ENCODE measurements at regions not wholly inside any gene's neighbourhood (a gene's known extent, or its start where the extent isn't known, plus 50 kb on each side); places are given as distances from the start of the nearest gene placed in this dataset.
A peak's percentile ranks its signal among the peaks of the same experiment; 100 is the strongest.
"Not testable (repeated sequence)": the region's sequence is repeated elsewhere in the genome, so short reads cannot be mapped to it uniquely, and the experiment has no call there.

DNA sequence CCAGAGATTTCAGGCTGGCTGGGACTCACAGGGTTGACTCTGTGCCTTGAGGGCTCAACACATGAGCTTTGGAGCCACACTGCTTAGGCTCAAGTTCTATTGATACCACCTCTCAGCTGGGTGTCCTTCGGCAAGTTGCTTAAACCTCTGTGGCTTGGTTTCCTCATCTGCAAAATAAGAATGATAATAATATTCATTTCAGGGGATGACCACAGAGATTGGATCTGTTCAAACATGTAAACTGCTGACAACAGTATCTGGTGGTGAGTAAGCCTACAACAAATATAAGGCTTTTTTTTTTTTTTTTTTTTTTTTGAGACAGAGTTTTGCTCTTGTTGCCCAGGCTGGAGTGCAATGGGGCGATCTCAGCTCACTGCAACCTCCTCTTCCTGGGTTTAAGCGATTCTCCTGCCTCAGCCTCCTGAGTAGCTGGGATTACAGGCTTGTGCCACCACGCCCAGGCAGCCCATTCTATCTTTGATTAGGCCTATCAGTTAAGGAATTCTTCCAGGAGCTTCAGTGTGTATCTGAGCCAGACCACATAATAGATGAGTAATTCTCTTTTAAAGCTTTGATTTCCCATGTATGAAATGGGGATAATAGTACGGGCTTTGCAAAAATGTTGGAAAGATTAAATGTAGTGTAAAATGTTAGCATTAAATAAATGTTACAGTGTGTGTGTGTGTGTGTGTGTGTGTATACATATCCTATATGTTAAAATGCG lies 437.6 kb downstream of the PRDM2 start:
- DNase-seq (ENCODE audit: low spot score): no peak

DNA sequence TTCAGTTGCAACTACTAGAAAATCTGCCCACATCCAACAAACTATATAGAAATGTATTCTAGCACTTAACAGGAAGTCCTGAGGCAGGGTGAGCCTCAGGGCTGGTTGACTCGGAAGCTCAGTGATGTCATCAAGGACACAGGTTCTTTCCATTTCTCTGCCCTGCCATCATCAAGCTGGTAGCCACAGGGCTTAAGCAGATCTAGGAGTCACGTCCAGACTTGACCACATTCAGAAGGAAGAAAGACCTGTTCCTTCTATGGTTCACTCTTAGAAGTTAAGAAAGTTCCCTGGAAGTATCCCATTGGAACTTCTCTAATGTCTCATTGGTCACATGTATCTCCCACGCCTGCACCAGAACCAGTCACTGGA lies 438.1 kb downstream of the PRDM2 start:
- no peak for DNase-seq (ENCODE audit: low spot score)

DNA sequence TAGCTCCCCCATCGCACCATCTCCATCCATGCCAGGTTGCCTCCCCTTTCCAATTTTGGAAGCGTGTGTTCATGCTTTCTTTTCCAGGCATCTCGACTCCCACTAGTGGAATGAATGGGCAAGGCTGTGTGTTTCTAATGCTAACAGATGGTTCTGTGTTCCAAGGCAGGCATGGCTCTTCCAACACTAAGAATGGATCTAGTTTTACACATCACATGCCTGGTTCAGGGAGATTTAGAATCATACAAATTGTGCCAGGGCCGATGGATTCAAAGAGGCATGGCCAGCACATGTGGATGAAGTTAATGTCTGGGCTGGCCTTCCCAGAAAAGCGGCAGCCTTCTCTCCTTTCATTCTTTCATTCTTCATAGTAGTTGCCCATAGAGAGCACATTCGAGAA lies 438.7 kb downstream of the PRDM2 start:
- no peak for DNase-seq (ENCODE audit: low spot score)

DNA sequence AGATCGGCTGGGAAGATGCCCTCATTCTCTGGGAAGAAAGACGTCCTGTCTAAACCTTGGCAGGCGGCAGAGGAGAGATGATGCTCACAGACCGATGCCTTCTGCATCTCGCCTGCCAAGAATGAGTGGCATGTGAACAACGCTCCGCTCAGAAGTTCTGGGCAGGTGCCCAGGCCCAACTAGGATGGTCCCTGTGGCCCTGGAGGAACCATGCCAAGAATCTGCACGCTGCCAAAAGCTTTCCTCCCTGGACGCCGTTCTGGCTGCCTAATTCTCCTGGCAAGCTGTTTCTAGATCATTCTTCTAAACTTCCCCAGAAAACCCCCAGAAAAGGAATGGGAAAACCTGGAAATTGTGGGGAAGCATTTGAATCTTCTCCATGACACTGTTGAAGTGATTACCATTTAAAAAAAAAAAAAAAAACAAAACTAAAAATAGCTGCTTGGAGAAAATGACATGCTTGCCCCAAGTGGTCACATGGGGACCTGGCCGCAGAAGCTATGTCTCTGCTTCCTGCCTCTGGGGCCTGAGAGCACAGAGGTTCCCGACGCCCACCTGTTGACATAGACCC lies 440.9 kb downstream of the PRDM2 start:
- DNase-seq (ENCODE audit: low spot score): peak; percentile 46

DNA sequence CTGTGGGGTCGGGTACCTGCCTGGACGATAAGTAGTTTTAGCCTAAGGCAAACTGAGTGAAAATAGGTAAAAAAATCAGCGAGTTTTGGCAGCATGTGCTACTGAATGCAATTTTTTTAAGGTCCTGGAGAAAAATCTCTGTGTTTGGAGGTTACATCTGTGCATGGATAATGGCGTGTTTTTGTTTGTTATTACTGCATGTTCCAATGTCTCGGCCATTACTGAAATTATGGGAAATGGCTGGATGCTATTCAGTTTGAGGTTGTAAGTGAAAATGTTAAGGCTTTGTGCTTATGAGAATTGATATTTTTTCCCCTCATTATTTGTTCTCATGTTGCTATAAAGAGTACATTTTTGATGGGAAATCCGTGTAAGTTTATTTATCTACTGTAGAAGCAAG lies 441.7 kb downstream of the PRDM2 start:
- no peak for DNase-seq (ENCODE audit: low spot score)

DNA sequence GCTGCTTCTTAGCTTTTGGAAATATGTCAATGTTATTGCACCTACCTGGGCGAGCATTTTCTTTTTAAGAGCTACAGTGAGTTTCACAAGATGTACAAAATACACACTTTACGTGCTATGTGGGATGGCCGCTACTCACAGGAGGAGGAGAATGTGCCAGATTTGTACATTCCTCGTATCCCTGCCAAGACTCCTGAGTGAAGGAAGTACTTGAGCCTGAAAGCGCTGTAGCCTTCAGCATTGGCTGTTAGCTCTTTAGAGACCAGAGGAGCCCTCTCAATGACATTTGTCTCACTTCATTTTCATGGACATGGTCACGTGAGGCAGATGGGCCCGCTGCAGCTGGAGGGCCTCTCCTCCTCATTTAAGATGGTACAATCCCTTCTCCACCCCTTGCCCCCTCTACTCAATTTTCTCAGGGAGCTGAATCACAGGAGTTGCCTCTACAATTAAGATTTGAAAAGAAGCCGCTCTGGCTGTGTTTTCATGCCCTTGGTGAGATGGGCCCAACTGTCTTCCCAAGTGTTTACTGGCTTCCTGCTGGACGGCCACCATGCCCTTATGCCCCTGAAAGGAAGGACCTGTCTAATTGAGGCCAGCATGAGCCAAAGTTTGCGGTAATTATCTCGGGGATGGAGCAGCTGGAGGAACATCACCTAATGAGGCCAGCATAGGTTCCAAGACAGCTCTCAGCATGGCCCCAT lies 442.6 kb downstream of the PRDM2 start:
- no peak for DNase-seq (ENCODE audit: low spot score)

DNA sequence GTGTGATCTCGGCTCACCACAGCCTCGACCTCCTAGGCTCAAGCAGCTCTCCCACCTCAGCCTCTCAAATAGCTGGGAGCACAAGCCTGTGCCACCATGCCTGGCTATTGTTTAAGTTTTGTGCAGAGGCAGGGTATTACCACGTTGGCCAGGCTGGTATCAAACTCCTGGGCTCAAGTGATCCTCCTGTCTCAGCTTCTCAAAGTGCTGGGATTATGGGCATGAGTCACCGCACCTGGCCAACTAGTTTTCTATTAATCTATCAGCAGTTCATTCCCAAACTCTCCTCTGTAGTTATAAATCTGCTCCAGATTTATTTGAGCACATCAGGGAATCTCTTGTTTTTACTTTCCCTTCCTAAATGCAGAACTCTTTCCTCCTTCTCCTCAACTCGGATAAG lies 443.8 kb downstream of the PRDM2 start:
- no peak for DNase-seq (ENCODE audit: low spot score)

DNA sequence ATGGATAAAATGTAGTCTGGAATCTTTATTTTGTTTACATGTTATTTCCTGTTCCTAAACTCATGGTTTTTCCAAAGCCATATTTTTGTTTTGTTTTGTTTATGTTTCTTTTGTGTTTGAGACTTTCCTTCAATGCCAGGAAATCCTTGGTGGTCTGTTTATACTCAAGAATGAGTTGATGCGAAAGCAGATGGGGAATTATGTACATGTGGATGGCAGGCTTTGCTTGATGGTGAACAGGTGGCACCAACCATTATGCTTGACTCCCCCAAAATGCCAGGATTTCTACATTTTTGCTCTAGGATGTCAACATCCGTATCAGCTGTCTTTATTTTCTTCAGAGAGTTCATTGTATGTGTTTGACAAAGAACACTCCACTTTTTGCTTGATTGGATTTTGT lies 448.5 kb downstream of the PRDM2 start:
- no peak for DNase-seq (ENCODE audit: low spot score)

DNA sequence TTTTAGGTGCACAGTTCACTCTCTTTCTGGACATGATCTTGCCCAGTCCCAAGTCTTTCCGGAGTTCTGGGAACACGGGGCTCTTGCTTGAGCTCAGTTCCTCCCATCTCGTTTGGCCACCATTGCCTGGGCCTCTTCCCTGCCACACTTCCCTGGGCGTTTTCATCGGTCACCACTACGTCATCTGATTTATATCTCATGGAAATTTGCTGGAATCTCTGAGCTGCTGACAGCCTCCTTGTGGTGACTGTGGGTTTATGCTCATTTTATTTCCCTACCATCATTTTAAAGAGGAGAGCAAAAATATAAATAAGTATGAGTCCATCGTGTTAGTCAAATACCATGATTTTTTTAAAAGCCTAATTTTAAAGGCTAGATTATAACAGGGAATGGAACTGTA lies 449.1 kb upstream of the KAZN start:
- no peak for DNase-seq (ENCODE audit: low spot score)

DNA sequence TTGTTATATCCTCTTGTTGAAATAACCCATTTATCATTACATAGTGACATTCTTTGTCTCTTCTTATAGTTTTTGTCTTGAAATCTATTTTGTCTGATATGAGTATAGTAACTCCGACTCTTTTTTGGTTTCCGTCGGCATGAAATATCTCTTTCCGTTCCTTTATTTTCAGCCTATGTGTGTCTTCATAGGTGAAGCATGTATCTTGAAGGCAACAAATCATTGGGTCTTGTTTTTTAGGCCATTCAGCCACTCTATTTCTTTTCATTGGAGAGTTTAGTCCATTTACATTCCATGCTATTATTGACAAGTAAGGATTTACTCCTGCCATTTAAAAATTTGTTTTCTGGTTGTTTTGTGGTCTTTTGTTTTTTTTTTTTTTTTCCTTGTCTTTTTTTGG lies 441.9 kb upstream of the KAZN start:
- no peak for DNase-seq (ENCODE audit: low spot score)

DNA sequence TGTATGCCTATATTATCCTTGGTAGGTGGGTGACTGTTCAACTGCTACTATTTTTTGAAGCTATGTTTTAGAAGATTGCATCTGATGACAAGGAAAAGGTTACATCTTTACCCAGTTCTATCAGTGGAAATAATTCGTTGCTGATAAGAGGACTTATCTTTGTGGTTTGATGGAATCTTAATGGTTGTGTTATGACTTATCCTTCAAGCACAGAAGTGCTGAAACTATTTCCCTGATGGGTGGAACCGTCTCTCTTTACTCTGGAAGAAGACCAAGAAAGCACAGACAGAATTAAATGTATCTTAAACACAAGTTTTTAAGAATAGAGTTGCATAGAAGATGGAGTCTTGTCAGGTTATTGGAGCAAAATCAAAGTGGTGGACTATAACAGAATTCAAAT lies 437.7 kb upstream of the KAZN start:
- DNase-seq (ENCODE audit: low spot score): no peak

DNA sequence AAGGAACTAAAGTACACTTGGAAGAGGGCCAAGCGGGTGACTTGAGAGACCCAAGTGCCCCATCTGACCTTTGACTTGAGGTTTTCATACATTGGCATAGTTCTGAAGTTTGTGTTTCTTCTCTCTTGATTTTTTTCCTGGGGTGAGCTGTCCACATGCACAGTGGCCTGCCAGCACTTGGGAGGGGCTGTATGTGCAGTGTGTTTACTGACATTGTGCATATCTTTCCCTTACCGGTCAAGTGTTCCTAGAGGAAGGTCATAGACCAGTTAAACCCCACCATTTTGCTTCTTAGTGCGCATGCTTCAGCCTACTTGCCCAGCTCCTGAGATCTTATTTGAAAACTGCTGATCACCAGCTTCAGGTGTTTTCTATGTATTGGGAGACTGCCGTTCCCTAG lies 435.2 kb upstream of the KAZN start:
- no peak for DNase-seq (ENCODE audit: low spot score)

DNA sequence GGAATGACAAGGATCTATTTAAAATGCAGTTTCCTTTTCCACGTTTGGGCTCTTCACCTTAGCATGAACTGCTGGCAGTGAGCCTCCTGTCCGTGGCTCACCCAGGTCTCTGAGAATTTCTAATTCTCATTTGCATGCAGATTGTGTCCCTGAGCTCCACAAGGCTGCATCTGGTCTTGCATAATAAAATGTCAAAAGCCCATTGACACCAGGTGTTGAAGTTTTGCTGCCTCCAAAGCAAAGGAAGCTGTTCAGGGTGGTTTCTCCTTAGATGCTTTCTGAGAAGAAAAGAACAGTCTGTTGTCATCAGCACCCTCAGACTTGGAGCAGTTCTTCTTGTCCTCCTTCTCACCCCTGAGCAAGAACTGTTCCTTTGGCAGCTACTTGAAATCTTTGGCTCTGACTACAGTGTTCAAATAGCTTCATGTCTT lies 433.1 kb upstream of the KAZN start:
- DNase-seq (ENCODE audit: low spot score): no peak

DNA sequence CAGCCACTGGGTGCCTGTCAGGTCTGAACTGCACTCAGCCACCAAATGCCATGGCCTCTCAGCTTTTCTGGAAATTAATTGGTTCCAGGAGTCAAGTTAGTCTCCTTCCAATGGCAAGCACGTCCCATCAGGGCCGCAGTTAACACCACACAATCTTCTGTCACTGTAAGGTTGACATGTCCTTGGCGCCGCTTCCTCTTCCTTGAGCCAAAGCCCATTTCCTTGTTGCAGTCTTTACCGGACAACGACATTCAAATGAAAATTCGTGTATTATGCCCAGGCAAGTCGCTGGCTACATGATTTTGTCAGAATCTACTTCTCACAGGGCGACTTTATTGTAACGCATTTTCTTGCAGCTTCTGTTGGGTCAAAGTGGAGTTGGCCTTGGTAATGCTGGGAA lies 430.6 kb upstream of the KAZN start:
- no peak for DNase-seq (ENCODE audit: low spot score)

DNA sequence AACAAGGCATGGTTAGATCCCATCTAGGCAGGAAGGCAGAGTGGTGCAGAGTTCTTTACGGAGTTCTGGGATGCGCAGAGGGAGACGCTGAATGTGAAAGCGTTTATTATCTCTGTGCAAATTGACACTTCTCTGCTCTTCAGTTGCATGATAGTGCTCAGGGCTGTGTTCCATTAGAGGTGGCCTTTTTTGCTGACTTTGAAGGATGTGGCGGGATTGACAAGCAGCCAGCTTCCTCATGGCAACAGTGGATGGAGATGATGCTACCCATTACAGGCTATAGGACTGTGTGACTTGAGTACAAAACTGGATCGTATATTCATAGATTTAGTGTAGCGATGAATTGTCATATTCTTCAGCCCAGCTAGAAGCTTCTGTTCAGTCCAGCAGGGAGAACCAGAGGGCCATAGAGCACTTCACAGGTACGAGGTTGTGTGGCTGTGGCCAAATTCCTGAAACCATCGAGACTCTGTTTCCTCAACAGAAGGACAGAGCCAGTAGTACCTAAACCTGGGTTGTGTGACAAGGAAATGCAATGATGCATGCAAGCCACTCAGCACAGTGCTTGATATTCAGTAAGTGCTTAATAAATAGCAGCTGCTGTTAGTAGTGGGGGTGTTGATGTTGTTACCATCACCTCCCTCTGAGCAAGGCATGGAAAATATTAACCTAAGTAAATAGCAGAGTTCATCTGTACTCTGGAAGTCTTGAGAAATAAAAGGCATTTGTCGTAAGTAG lies 430.0 kb upstream of the KAZN start:
- DNase-seq (ENCODE audit: low spot score): no peak

DNA sequence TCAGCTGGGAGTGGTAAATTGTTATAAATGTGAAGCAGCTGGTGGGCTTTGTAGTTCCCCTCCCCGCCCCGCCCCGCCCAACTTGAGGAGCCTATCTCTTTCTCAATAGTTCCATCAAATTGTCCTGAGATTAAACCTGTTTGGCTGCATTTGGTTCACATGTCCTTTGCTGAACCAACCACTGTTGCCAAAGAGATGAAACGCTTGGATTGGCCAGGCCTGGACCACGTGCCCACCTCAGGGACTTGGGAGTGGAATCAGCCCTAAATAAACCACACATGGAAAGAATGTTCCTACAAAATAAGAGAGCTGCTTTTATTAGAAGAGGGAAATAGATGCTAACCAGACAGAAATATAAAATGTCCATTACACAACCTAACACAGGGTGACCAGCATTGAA lies 424.9 kb upstream of the KAZN start:
- no peak for DNase-seq (ENCODE audit: low spot score)

DNA sequence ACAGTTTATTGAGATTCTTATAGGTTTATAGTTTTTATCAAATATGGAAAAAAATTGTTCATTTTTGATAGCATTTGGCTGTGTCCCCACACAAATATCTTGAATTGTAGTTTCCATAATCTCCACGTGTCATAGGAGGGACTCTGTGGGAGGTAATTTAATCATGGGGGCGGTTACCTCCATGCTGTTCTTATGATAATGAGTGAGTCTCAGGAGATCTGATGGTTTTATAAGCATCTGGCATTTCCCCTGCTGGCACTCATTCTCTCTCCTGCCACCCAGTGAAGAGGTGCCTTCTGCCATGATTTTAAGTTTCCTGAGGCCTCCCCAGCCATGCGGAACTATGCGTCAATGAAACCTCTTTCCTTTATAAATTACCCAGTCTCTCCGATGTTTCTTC lies 420.6 kb upstream of the KAZN start:
- DNase-seq (ENCODE audit: low spot score): not testable (repeated sequence)

DNA sequence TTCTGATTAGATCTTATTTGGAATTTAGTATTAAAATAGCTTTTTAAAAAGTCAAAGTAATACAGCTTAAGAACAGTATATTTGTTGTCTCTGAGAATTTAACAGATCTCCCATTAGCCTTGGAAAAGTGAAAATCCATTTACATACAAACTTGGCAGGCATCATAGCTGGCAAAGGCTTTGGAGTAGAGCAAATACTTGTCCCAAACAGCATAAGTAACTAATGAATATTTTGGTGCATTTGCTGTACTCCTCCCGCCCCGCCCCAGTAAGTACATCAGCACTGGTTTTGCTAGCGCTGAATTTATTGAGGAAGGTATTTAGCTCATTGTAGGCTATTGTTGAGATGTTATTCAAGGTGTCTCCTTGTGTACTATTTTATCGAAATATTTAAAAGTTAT lies 417.7 kb upstream of the KAZN start:
- DNase-seq (ENCODE audit: low spot score): no peak

DNA sequence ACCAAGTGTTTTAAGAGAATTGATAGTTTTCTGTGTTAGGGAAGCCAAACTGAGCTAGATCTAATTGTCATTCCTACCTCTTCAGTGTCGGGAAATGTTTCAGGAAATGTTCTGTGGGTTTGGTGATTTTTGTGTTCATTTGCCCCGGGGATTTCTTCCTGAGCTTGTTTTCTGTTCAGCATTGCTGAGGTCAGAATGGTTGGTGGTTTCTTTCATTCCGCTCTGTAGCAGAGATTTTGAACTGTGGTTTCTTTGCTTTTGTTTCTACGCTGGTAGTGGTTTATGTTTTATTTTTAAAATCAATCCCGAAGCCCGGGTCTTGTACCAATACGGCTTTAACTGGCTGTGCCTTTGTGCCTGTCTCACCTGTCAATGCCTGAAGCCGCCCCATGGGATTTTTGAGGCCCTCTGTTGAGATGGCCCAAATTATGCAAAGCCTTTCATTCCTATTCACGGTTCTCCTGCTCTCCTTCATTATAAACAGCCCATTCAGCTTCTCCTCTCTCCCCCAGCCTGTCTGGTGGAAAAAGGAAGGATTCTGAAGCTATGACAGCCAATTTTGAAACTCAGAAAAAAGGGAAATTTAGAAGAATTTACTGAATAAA lies 417.2 kb upstream of the KAZN start:
- no peak for DNase-seq (ENCODE audit: low spot score)

DNA sequence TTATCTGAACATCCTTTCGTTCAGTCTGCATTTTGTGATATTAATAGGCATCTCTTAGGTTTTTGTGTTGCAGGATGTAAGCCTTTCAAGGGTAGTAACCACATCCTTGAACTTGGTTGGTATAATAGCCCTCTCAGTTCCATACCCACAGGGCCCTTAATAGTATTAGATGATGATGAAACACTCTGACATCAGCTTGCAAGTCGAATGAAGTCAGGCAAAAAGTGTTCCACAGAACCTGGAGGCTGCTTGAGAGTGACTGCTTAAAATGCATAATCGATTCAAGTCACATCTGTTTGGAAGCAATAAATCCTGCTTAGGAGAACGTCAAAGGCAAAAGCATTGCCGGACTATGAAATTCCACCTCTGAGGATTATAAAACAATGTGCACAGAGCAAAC lies 415.6 kb upstream of the KAZN start:
- DNase-seq (ENCODE audit: low spot score): no peak

DNA sequence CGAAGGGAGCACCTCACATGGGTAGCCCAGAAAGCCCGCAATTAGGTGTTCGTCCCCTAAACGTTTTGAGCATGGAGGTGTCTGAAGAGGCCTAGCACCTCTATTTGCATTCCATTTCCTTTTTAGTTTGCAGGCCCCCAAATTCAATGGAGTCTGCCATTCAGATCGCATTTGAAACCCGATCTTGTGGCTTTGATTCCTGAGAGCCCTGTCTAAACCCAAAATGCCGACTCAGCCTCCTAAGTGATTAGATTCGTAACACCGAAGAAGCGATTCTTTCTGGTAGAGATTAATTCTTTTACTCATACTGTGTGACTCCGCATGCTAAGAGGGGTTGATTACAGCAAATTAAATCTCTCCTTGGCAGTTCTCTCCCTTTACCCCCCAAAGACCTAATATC lies 415.2 kb upstream of the KAZN start:
- DNase-seq (ENCODE audit: low spot score): no peak

DNA sequence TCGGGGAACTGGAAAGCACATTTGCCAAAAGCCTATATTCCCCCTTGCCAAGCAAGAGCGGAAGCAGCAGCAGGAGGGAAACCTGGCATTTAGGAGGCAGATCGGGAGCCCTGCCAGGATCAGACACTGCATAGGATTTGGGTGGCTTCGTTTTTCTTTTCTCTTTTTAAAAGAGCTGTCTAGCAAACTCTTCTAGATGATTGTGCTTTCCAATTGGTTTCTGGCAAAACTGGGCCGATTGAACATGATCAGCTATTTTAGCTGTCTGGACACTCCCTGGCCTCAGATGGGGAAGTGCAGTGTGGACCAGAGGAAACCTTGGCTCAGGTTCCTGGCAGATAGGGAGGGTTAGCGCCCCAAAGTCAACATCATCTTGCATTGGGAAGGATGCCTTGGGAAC lies 414.0 kb upstream of the KAZN start:
- no peak for DNase-seq (ENCODE audit: low spot score)
